LNCaP clone FGC (cell line): ENCODE measurements at regions not wholly inside any gene's neighbourhood (a gene's known extent, or its start where the extent isn't known, plus 50 kb on each side); places are given as distances from the start of the nearest gene placed in this dataset.

ENCODE experiments used
- DNase-seq: peaks from one replicate; pipeline ENCODE4 v3.0.0-alpha.2; 2011; ENCODE audit warnings: low read depth
- H3K4me3 ChIP-seq: 2 replicates; pipeline ENCODE4 v1.5.1; 2011; ENCODE audit warnings: mild to moderate bottlenecking, low read depth, low read length, control low read depth
- CTCF ChIP-seq: IDR thresholded peaks from 2 replicates; pipeline ENCODE4 v1.5.1; 2012; ENCODE audit warnings: mild to moderate bottlenecking; ENCODE audit not compliant: control insufficient read depth, insufficient read depth; ENCODE audit errors: extremely low read depth

DNA sequence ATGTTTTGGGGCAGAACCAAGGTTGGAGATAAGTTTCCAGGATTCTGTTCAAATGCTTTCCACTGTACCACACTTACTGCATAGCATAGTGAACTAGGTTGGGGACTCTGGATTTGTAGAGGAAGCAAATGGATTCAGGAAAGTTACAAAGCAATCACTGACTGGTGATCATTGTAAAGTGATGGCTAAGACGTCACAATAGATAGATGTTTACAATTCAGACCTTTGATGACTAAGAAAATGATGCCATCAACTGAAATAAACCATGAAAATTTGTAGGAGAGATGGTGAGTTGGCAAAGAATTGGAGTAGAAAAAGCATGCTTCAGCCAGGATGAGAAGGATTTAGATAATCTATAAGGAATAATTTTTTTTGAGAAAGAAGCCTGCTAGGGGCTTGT is 178.0 kb downstream of the UBE2E3 start:
- TF ChIP-seq CTCF: no peak
- no peak for DNase-seq

GRCh38 chr2:181161615-181162014 is 181.2 kb downstream of the UBE2E3 start:
- TF ChIP-seq CTCF: no peak
- no peak for DNase-seq
- H3K4me3 ChIP-seq: no peak overlapping the region

More for the DNA sequence above, 178.0 kb downstream of the UBE2E3 start:
- H3K4me3 ChIP-seq: no peak overlapping the region

DNA sequence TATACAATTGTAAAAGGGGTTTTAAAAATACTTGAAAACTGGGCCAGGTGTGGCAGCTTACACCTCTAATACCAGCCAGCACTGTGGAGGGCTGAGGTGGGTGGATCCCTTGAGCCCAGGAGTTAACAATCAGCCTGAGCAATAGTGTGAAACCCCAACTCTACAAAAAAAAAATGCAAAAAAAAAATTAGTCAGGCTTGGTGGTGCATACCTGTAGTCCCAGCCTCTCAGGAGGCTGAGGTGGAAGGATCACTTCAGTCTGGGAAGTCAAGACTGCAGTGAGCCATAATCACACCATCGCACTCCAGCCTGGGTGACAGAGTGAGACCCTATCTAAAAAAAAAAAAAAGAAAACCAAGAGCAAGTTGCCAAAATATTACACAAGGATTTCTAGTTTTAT is 182.7 kb downstream of the UBE2E3 start:
- no peak for DNase-seq
- H3K4me3 ChIP-seq: no peak overlapping the region
- TF ChIP-seq CTCF: no peak

- no peak for TF ChIP-seq CTCF
- no peak overlapping the region for H3K4me3 ChIP-seq
- no peak for DNase-seq
Measured at GRCh38 chr2:181163691-181164090, 183.3 kb downstream of the UBE2E3 start.

DNA sequence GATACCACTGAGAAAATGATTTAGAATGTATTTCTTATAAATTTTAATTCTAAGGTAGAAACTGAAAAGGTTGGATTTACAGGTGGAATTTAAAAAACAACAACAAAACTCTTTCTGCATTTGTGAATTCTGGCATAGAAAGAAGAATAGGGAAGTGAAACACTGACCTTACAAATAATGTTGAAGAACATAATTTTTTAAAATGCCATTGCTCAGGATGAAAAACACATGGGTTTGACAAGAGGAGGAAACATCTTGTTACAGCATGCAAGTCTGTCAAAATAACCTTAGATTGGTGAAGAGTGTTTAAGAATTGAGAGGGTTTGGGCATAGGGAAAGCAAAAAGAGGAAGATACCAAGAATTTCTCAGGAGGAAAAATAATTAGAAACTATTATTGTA is 184.3 kb downstream of the UBE2E3 start:
- no peak for DNase-seq
- H3K4me3 ChIP-seq: no peak overlapping the region
- TF ChIP-seq CTCF: no peak

- DNase-seq: no peak
- TF ChIP-seq CTCF: no peak
- no peak overlapping the region for H3K4me3 ChIP-seq
Measured at GRCh38 chr2:181165199-181165868, 184.9 kb downstream of the UBE2E3 start.

DNA sequence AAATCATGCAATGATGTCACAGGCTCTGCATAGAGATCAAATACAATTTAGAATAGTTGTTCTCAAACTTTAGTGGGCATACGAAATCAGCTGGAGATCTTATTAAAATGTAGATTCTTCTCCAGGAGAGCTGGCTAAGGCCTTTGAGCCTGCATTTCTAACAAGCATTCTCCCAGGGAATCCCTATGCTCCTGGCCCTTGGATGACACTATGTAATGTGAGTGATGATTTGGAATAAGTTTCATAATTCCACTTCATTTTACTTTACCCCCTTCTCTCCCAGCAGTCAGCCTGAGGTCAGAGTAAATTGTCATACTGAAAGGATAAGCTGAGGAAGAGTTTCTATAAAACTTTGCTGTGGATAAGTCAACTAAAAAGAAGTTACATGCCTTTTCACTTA is 189.1 kb downstream of the UBE2E3 start:
- TF ChIP-seq CTCF: no peak
- no peak overlapping the region for H3K4me3 ChIP-seq
- DNase-seq: no peak
